Skeletal muscle satellite cell (primary cell): ENCODE measurements at regions not wholly inside any gene's neighbourhood (a gene's known extent, or its start where the extent isn't known, plus 50 kb on each side); places are given as distances from the start of the nearest gene placed in this dataset.

Source experiments
- H3K27me3 ChIP-seq: 2 replicates; pipeline ENCODE4 v1.7.0; 2013; ENCODE audit warnings: low read length; ENCODE audit not compliant: control insufficient read depth, insufficient read depth
- H3K36me3 ChIP-seq: 2 replicates; pipeline ENCODE4 v1.7.0; 2013; ENCODE audit warnings: mild to moderate bottlenecking, control low read depth, low read length; ENCODE audit not compliant: insufficient read depth
- H3K4me1 ChIP-seq: 2 replicates; pipeline ENCODE4 v1.7.0; 2013; ENCODE audit warnings: low read length; ENCODE audit not compliant: control insufficient read depth, insufficient read depth
- H3K4me2 ChIP-seq: 2 replicates; pipeline ENCODE4 v1.7.0; 2013; ENCODE audit warnings: mild to moderate bottlenecking, low read length
- H3K4me3 ChIP-seq: 2 replicates; pipeline ENCODE4 v1.7.0; 2013; ENCODE audit warnings: low read length
- H3K9ac ChIP-seq: 2 replicates; pipeline ENCODE4 v1.7.0; 2013; ENCODE audit warnings: mild to moderate bottlenecking, low read depth, low read length, moderate library complexity
- H3K9me3 ChIP-seq: replicated peaks from 2 replicates; pipeline ENCODE4 v1.7.0; 2013; ENCODE audit warnings: mild to moderate bottlenecking, control low read depth, low read length

- Histone ChIP-seq H3K27me3 (peaks cover 46% of the 10 kb centered on the region), H3K9me3 (no peaks in the 10 kb centered on the region), H3K4me3 (no peak overlapping the region), H3K9ac (no peak overlapping the region), H3K4me1 (peaks cover 2% of the 10 kb centered on the region), H3K4me2 (no peak overlapping the region), H3K36me3 (no peaks in the 10 kb centered on the region)
These were observed 53.7 kb downstream of the CAMK2N1 start for GRCh38 chr1:20432341-20432740.

GRCh38 chr1:20431176-20431460, 54.9 kb downstream of the CAMK2N1 start:
- no peaks in the 10 kb centered on the region for H3K9me3 ChIP-seq
- H3K4me3 ChIP-seq = no peak overlapping the region
- H3K4me1 ChIP-seq = peaks cover 12% of the 10 kb centered on the region
- H3K36me3 ChIP-seq = no peaks in the 10 kb centered on the region
- H3K9ac ChIP-seq = no peak overlapping the region
- H3K27me3 ChIP-seq = peaks cover 38% of the 10 kb centered on the region
- no peak overlapping the region for H3K4me2 ChIP-seq

- Histone ChIP-seq H3K9me3 (no peaks in the 10 kb centered on the region), H3K9ac (no peak overlapping the region), H3K27me3 (peaks cover 33% of the 10 kb centered on the region), H3K4me3 (no peak overlapping the region), H3K36me3 (no peaks in the 10 kb centered on the region), H3K4me1 (peaks cover 12% of the 10 kb centered on the region), H3K4me2 (no peak overlapping the region)
These were observed 55.4 kb downstream of the CAMK2N1 start for GRCh38 chr1:20430355-20431175.

DNA sequence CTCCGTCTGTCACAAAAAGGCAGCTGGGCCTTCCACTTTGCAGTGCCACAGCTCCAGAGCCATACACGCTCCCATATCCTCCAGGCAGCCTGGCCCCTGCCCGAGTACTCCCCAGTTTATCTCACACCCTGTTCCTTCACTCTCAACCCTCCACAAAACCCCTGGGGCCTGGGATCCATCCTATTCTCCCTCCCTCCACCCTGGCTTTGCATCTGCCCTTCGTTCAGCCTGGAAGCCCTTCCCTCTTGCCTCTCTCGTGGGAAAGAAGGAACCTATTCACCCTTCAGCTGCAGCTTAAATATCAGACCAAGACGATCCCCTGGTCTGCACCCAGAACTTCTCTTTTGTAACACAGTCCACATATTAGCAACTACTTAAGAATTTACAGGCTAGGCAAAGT, 56.7 kb downstream of the CAMK2N1 start:
- Histone ChIP-seq H3K4me1 (peaks cover 12% of the 10 kb centered on the region), H3K27me3 (peaks cover 22% of the 10 kb centered on the region), H3K9ac (no peak overlapping the region), H3K4me2 (no peak overlapping the region), H3K36me3 (no peaks in the 10 kb centered on the region), H3K4me3 (no peak overlapping the region), H3K9me3 (no peaks in the 10 kb centered on the region)

DNA sequence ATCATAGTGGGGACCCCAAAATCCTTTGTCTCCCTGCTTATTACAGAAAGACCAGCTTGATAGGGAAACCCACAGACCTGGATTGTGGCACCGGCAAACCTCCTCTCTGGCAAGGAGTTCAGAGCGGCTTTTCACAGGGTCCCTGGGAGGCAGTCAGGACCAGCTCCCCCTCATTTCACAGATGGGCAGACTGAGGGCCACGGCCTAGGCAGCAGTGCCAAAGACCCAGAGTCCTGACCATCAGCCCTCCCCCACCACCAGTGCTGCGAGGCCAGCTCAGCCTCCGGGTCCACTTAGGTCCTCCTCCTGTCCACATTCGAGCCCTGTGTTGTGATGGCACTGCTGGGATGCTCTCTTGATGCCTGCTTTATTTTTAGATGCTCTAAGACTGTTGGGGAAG, 57.2 kb downstream of the CAMK2N1 start:
- no peak overlapping the region for H3K4me2 ChIP-seq
- peaks cover 20% of the 10 kb centered on the region for H3K27me3 ChIP-seq
- H3K9me3 ChIP-seq = no peaks in the 10 kb centered on the region
- H3K4me3 ChIP-seq = no peak overlapping the region
- H3K4me1 ChIP-seq = peaks cover 12% of the 10 kb centered on the region
- H3K9ac ChIP-seq = no peak overlapping the region
- H3K36me3 ChIP-seq = no peaks in the 10 kb centered on the region

- Histone ChIP-seq H3K9me3 (peaks cover 6% of the 10 kb centered on the region), H3K4me2 (peak overlapping the region; percentile 20), H3K36me3 (no peaks in the 10 kb centered on the region), H3K27me3 (peaks cover 11% of the 10 kb centered on the region), H3K4me1 (peaks cover 12% of the 10 kb centered on the region), H3K9ac (peak overlapping the region; percentile 23), H3K4me3 (peak overlapping the region; percentile 20)
These were observed 59.1 kb downstream of the CAMK2N1 start for GRCh38 chr1:20426923-20427322.

DNA sequence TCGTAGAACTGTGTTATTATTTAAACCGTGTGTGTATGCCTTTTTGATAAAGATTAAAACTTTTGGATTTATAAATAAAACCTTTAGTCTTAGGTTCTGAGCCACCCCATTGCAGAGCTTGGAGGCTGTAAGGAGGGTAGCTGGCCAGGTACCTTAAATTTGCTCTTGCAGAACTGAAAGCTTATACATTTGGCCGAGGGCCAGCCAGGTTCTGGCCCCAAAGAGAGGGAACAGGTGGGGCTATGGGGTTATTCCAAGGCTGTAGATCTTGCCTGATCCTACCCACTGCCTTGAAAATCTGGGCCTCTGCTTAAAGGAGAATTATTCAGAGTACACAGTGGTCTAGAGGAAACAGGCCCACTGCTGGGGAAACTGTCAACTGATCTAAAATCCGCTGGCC, 59.6 kb downstream of the CAMK2N1 start:
- Histone ChIP-seq H3K9ac (no peak overlapping the region), H3K36me3 (no peaks in the 10 kb centered on the region), H3K4me3 (peak overlapping the region; percentile 20), H3K4me2 (peak overlapping the region; percentile 20), H3K4me1 (peaks cover 12% of the 10 kb centered on the region), H3K9me3 (peaks cover 6% of the 10 kb centered on the region), H3K27me3 (peaks cover 11% of the 10 kb centered on the region)

- Histone ChIP-seq H3K27me3 (peaks cover 16% of the 10 kb centered on the region), H3K9ac (no peak overlapping the region), H3K36me3 (no peaks in the 10 kb centered on the region), H3K4me1 (peaks cover 12% of the 10 kb centered on the region), H3K4me3 (no peak overlapping the region), H3K9me3 (peaks cover 6% of the 10 kb centered on the region), H3K4me2 (no peak overlapping the region)
These were observed 60.4 kb downstream of the CAMK2N1 start for GRCh38 chr1:20425622-20426021.

GRCh38 chr1:20423169-20423795, 62.7 kb downstream of the CAMK2N1 start:
- Histone ChIP-seq H3K9ac (no peak overlapping the region), H3K36me3 (no peaks in the 10 kb centered on the region), H3K4me3 (no peak overlapping the region), H3K27me3 (peaks cover 37% of the 10 kb centered on the region), H3K4me2 (no peak overlapping the region), H3K9me3 (peaks cover 6% of the 10 kb centered on the region), H3K4me1 (peaks cover 12% of the 10 kb centered on the region)

DNA sequence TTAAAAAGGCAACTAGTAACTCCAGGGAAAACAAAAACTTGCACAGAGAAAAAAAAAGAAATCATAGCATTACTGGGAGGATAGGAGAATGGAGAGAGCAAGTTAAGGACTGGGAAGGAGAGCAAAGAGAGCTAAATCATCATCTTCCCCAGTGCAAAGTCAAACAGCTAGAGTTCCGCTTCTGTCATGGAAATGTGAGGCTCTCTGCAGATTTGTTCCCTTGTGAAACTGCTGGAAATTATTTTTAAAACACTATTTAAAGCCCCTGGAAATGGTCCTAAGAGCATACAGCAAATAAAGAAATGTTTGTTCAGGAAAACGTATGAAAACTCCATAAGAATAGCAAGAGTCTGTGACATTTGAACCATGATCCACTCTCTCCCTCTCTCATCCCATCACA, 64.6 kb downstream of the CAMK2N1 start:
- peaks cover 6% of the 10 kb centered on the region for H3K9me3 ChIP-seq
- H3K27me3 ChIP-seq = peaks cover 40% of the 10 kb centered on the region
- no peak overlapping the region for H3K4me2 ChIP-seq
- H3K4me3 ChIP-seq = no peak overlapping the region
- no peaks in the 10 kb centered on the region for H3K36me3 ChIP-seq
- peaks cover 1% of the 10 kb centered on the region for H3K4me1 ChIP-seq
- H3K9ac ChIP-seq = no peak overlapping the region

DNA sequence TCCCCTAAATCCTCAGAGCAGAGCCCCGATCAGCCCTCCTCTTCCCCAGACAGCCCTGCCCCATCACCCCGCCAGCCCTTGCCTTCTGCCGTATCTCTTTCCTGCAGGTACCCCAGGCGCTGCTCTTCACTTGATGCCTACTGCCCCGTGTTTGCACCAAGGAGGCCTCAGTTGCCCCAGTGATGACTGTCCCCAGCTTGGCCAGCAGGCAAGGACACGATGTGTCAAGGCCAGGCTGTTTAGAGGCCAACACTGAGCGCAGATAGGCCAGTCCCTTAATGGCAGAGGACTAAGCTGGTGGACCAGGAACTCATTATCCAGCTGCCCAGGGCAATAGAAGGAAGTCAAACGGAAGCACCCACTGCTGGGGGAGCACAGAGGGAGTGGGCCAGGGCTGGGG, 68.4 kb downstream of the CAMK2N1 start:
- Histone ChIP-seq H3K9ac (no peak overlapping the region), H3K27me3 (peaks cover 37% of the 10 kb centered on the region), H3K4me2 (no peak overlapping the region), H3K4me1 (no peaks in the 10 kb centered on the region), H3K4me3 (no peak overlapping the region), H3K36me3 (no peaks in the 10 kb centered on the region), H3K9me3 (no peaks in the 10 kb centered on the region)

DNA sequence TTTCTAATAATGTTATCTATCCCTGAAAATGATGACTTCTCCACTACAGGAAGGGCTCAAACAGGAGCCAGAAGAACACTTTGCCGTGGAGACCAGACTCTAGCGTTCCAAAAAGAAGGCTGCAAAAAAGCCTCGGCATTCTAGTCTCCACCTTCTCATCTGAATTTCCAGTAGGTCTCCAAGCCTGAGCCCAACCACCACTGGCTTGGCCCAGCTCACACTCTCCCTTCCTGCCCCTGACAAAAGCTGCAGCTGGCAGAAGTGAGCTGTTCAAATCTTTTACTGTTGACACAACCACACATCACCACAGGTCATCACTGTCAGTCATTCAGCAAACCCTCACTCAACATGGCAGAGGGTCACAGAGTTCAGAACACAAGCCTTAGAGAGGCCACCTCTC, 69.3 kb downstream of the CAMK2N1 start:
- Histone ChIP-seq H3K36me3 (no peaks in the 10 kb centered on the region), H3K4me1 (peaks cover 3% of the 10 kb centered on the region)

More for the DNA sequence above, 69.3 kb downstream of the CAMK2N1 start:
- Histone ChIP-seq H3K4me3 (no peak overlapping the region), H3K9me3 (no peaks in the 10 kb centered on the region), H3K27me3 (peaks cover 35% of the 10 kb centered on the region), H3K9ac (no peak overlapping the region), H3K4me2 (no peak overlapping the region)
